AG04449 (cell line): ENCODE measurements at regions not wholly inside any gene's neighbourhood (a gene's known extent, or its start where the extent isn't known, plus 50 kb on each side); places are given as distances from the start of the nearest gene placed in this dataset.

Experiments
- CTCF ChIA-PET: fragments of 350-600 bp; formaldehyde crosslinking; extraction: SDS; loops from one replicate; lab custom pipeline; 2021; ENCODE audit warnings: antibody characterized with exemption; lab: Yijun Ruan, JAX
- POLR2A ChIA-PET: fragments of 400-600, 350-600 bp; formaldehyde crosslinking; extraction: SDS; loops from one replicate; lab custom pipeline; 2020; ENCODE audit warnings: antibody characterized with exemption, inconsistent platforms; lab: Yijun Ruan, JAX
- DNase-seq: peaks from one replicate; pipeline ENCODE4 v3.0.0-alpha.2; 2010; ENCODE audit warnings: low read depth, low spot score
- H3K4me3 ChIP-seq: 2 replicates; pipeline ENCODE4 v1.5.1; 2011; ENCODE audit warnings: low read depth, mild to moderate bottlenecking, control low read depth, low read length
- TF ChIP-seq, protein P1 (sequence below): IDR thresholded peaks from one replicate; pipeline ENCODE4 v1.5.1; 2011; ENCODE audit warnings: mild to moderate bottlenecking, moderate library complexity, low read length, control low read depth, inconsistent platforms; ENCODE audit not compliant: insufficient read depth; ENCODE audit errors: missing control alignments

DNA sequence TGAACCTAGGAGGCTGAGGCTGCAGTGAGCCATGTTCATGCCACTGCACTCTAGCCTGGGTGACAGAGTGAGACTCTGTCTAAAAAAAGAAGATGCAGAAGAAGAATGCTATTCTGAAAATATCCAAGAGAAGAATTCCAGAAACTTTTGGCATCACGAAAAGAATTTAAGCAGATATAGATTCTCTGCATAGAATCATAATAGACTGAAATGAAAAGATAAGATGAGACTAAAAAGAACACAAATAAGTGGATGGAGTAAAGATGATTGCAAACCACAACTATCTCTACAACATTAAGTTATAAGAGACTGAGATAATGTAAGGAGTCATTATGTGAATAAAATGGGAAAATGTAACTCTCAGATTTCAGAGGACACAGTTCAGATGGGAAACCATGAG lies 140.7 kb upstream of the TMC3 start:
- H3K4me3 ChIP-seq, result no peak overlapping the region
- POLR2A ChIA-PET, result no interaction called here
- TF ChIP-seq, protein P1, sequence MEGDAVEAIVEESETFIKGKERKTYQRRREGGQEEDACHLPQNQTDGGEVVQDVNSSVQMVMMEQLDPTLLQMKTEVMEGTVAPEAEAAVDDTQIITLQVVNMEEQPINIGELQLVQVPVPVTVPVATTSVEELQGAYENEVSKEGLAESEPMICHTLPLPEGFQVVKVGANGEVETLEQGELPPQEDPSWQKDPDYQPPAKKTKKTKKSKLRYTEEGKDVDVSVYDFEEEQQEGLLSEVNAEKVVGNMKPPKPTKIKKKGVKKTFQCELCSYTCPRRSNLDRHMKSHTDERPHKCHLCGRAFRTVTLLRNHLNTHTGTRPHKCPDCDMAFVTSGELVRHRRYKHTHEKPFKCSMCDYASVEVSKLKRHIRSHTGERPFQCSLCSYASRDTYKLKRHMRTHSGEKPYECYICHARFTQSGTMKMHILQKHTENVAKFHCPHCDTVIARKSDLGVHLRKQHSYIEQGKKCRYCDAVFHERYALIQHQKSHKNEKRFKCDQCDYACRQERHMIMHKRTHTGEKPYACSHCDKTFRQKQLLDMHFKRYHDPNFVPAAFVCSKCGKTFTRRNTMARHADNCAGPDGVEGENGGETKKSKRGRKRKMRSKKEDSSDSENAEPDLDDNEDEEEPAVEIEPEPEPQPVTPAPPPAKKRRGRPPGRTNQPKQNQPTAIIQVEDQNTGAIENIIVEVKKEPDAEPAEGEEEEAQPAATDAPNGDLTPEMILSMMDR, result no peak
- DNase-seq, result no peak
- CTCF ChIA-PET, result no interaction called here

DNA sequence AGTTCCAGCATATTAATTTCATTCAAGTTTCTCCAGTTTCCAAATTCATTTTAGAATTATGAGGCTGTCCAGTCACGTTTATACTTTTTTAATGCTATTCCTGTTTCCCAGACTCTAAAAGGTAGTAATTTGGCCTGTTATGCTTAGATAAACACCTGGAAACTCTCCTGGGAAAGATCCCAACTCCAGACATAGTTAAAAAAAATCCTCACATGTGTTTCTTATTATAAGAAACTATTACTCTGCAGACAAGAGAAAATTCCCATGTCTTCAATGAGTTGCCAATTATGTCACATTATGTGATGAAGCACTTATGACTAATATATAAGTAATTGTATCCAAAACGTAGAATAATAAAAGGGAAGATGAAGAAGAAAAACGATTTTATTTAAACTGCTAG lies 137.1 kb upstream of the TMC3 start:
- ChIA-PET CTCF (no interaction called here), POLR2A (no interaction called here)
- peak; percentile 49 for DNase-seq
- TF ChIP-seq, protein P1, result no peak
- H3K4me3 ChIP-seq, result no peak overlapping the region

DNA sequence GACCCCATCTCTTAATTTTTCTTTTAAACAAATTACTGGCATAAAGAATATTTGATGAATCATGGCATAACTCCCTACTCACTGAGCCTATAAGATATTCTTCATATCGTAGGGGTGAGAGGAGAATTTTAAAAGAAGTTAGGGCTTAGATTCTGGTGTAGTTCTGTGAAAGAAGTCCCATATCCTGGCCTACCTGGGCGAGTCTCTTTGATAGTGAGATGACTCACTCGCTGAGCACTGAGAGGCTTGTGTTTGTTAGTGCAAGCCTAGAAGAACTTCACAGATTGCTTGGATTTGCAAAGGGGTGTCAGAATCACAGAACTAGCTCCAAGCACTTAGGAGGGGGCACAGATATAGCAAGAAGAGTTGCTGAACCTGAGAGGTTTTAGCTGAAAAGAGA lies 133.8 kb upstream of the TMC3 start:
- POLR2A ChIA-PET, result no interaction called here

DNA sequence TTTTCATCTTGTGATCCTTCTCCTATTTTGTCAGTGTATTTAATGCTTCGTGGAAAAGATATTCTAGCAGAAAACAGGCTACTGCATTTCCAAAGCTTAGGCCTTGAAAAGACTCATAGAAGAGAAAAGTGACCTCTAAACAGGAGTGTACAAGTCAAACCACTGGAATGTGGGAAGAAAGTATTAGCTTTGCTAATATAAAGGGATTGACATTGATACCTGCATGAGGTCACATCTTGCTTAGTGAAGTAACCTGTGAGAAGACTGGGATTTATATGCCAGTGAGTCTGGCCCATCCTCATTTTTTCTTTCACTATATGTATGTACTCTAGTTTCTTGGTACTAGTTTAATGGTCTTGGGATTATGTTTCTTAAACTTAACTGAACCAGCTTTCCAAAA lies 132.9 kb upstream of the TMC3 start:
- no peak for DNase-seq
- TF ChIP-seq, protein P1, result no peak
- CTCF ChIA-PET, result no interaction called here
- H3K4me3 ChIP-seq, result no peak overlapping the region
- POLR2A ChIA-PET, result no interaction called here

More for the DNA sequence above, 133.8 kb upstream of the TMC3 start:
- no peak for DNase-seq
- CTCF ChIA-PET, result no interaction called here
- no peak overlapping the region for H3K4me3 ChIP-seq
- TF ChIP-seq, protein P1, result no peak

DNA sequence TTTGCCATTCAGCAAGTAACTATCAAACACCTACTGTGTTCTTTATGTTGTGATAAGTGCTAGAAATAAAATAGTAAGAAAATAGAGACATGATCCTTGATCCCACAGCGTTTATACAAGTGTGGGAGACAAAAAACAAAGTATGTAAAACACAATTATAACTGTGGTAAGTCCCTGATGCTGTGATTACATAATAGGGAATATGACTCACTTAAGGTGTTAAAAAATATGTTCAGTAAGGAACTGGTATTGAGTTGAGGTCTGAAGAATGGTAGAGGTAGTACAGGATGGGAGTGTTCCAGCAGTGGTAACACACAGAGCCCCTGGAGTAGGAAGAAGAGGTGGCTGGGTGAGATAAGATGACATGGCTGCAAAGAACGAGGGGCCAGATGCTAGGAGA lies 132.1 kb upstream of the TMC3 start:
- TF ChIP-seq, protein P1, result no peak
- CTCF ChIA-PET, result no interaction called here
- POLR2A ChIA-PET, result no interaction called here
- H3K4me3 ChIP-seq, result no peak overlapping the region
- no peak for DNase-seq

DNA sequence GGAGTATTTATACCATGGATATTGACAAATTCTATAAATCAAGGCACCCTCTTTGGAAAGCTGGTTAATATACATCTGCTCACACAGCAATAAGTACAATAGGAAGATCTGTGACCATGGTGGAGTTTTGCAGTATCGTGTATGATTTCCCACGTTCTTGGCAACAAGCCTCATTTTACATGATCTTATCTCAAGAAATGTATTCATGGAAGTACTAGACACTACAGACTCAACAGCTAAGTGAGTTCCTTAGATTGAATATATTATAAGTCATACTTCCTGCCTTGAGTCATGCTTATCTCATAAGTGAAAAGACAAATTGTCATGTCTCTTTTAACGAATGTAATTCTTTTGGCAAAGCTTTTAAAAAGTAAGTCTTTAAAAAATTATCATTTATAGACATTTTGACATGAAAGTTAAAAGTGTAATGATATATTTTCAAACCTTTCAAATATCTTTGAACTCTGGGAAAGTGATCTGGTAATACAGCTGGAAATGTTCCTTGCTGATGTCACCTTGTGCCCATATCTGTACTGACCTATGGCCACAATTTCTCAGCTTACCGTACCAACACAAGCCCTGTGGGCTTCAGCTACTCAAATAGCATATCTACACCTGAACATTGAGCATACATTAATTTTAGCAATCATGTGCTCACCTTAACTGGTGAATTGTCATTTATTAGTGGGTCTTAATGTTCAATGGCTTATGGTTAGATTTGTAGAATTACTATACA lies 130.3 kb upstream of the TMC3 start:
- CTCF ChIA-PET, result interaction anchor here (1.0 to 2.6 kb wide), 3 partner anchors 23 to 238 kb away, joined by 3 to 8 read pairs (median 4); no protein-coding TSS in a partner anchor
- DNase-seq, result peak; percentile 12
- no peak overlapping the region for H3K4me3 ChIP-seq
- POLR2A ChIA-PET, result no interaction called here
- TF ChIP-seq, protein P1, result no peak
